CD4-positive, alpha-beta memory T cell (primary cell): ENCODE measurements at regions not wholly inside any gene's neighbourhood (a gene's known extent, or its start where the extent isn't known, plus 50 kb on each side); places are given as distances from the start of the nearest gene placed in this dataset.

Experiments
- CTCF ChIA-PET: fragments of 350-600 bp; sonication (Branson Sonifier 250); formaldehyde crosslinking; loops from one replicate; lab custom pipeline; 2021; ENCODE audit warnings: inconsistent platforms; ENCODE audit not compliant: partially characterized antibody; lab: Charles Lee
- POLR2A ChIA-PET: fragments of 350-600 bp; sonication (Branson Sonifier 250); formaldehyde crosslinking; loops from one replicate; lab custom pipeline; 2021; ENCODE audit not compliant: partially characterized antibody; lab: Charles Lee
- DNase-seq, 5 donors: peaks; one replicate each; pipeline versions ENCODE4 v3.0.0 to v3.0.0-alpha.2; 2020 to 2022; ENCODE audit warnings: mixed read lengths in 1 of 5
- H3K27ac ChIP-seq: one replicate; pipeline ENCODE4 v1.7.0; 2013; ENCODE audit warnings: low read depth, low read length
- H3K27me3 ChIP-seq: 2 replicates; pipeline ENCODE4 v1.7.0; 2013; ENCODE audit warnings: mild to moderate bottlenecking, low read length, moderate library complexity; ENCODE audit not compliant: insufficient read depth
- H3K36me3 ChIP-seq: 2 replicates; pipeline ENCODE4 v1.7.0; 2013; ENCODE audit warnings: mild to moderate bottlenecking, low read length, moderate library complexity; ENCODE audit not compliant: insufficient read depth
- H3K4me1 ChIP-seq: 2 replicates; pipeline ENCODE4 v1.7.0; 2013; ENCODE audit warnings: mild to moderate bottlenecking, low read length, moderate library complexity; ENCODE audit not compliant: insufficient read depth
- H3K4me3 ChIP-seq, 2 donors: one replicate each; pipeline ENCODE4 v1.7.0; 2013; ENCODE audit warnings: low read length in 2 of 2, mild to moderate bottlenecking in 1 of 2
- H3K9me3 ChIP-seq, 2 donors: one replicate each; pipeline ENCODE4 v1.7.0; 2013; ENCODE audit warnings: low read length in 2 of 2, control low read depth in 1 of 2; ENCODE audit not compliant: control insufficient read depth in 1 of 2
- H3K27ac Mint-ChIP-seq, 7 donors: one replicate each; pipeline ENCODE4 v1.8.0; 2020 to 2021; ENCODE audit warnings: mixed read lengths in 7 of 7, mild to moderate bottlenecking in 6 of 7, inconsistent platforms in 3 of 7, moderate library complexity in 3 of 7
- H3K27me3 Mint-ChIP-seq, 2 donors: one replicate each; pipeline ENCODE4 v1.8.0; 2020 to 2021; ENCODE audit warnings: mixed read lengths in 2 of 2
- H3K36me3 Mint-ChIP-seq, 2 donors: one replicate each; pipeline ENCODE4 v1.8.0; 2020 to 2021; ENCODE audit warnings: mixed read lengths in 2 of 2, inconsistent platforms in 1 of 2, mild to moderate bottlenecking in 1 of 2
- H3K4me1 Mint-ChIP-seq, 4 donors: one replicate each; pipeline ENCODE4 v1.8.0; 2020 to 2021; ENCODE audit warnings: mixed read lengths in 4 of 4, mild to moderate bottlenecking in 1 of 4
- H3K4me3 Mint-ChIP-seq, 8 donors: one replicate each; pipeline ENCODE4 v1.8.0; 2020 to 2021; ENCODE audit warnings: mixed read lengths in 8 of 8, mild to moderate bottlenecking in 7 of 8, moderate library complexity in 6 of 8, inconsistent platforms in 3 of 8
- H3K9me3 Mint-ChIP-seq, 8 donors: one replicate each; pipeline ENCODE4 v1.8.0; 2020 to 2021; ENCODE audit warnings: mixed read lengths in 8 of 8, mild to moderate bottlenecking in 5 of 8, inconsistent platforms in 3 of 8, moderate library complexity in 1 of 8
- intact Hi-C: fragments of 100-400 bp; cut with micrococcal nuclease; formaldehyde crosslinking; loops from one replicate; pipeline ENCODE4 v1.15.1; 2023

- H3K9me3 Mint-ChIP-seq, result peaks cover 0 to 3% (median 0%) of the 10 kb centered on the region in 8 donors
- intact Hi-C loops, result no loop called here
- Histone ChIP-seq H3K9me3 (no peaks in the 10 kb centered on the region), H3K27me3 (no peaks in the 10 kb centered on the region), H3K36me3 (no peaks in the 10 kb centered on the region), H3K4me3 (no peak overlapping the region), H3K27ac (no peak overlapping the region), H3K4me1 (no peaks in the 10 kb centered on the region)
- CTCF ChIA-PET, result no interaction called here
- peaks cover 7 to 8% of the 10 kb centered on the region in 2 donors for H3K27me3 Mint-ChIP-seq
- POLR2A ChIA-PET, result no interaction called here
- H3K27ac Mint-ChIP-seq, result no peak overlapping the region
- no peaks in the 10 kb centered on the region for H3K4me1 Mint-ChIP-seq
- DNase-seq, result no peak
- no peak overlapping the region for H3K4me3 Mint-ChIP-seq
- H3K36me3 Mint-ChIP-seq, result no peaks in the 10 kb centered on the region
Measured at GRCh38 chr7:27382307-27382706, 139.7 kb downstream of the EVX1 start.

- intact Hi-C loops, result no loop called here
- no peak overlapping the region for H3K4me3 ChIP-seq
- Mint-ChIP-seq H3K4me1 (no peaks in the 10 kb centered on the region), H3K27me3 (peaks cover 14 to 16% of the 10 kb centered on the region in 2 donors), H3K27ac (no peak overlapping the region), H3K9me3 (peaks cover 0 to 3% (median 0%) of the 10 kb centered on the region in 8 donors), H3K36me3 (no peaks in the 10 kb centered on the region), H3K4me3 (no peak overlapping the region)
- no peaks in the 10 kb centered on the region for H3K36me3 ChIP-seq
- H3K27ac ChIP-seq, result no peak overlapping the region
- no peaks in the 10 kb centered on the region for H3K4me1 ChIP-seq
- no peaks in the 10 kb centered on the region for H3K9me3 ChIP-seq
- POLR2A ChIA-PET, result no interaction called here
- no peaks in the 10 kb centered on the region for H3K27me3 ChIP-seq
- CTCF ChIA-PET, result no interaction called here
- DNase-seq, result no peak
Measured at GRCh38 chr7:27386581-27386980, 144.0 kb downstream of the EVX1 start.

- H3K4me1 ChIP-seq, result no peaks in the 10 kb centered on the region
- Mint-ChIP-seq H3K9me3 (peaks cover 0 to 3% (median 0%) of the 10 kb centered on the region in 8 donors), H3K4me3 (no peak overlapping the region), H3K36me3 (no peaks in the 10 kb centered on the region), H3K4me1 (no peaks in the 10 kb centered on the region), H3K27ac (no peak overlapping the region), H3K27me3 (peaks cover 11 to 16% of the 10 kb centered on the region in 2 donors)
- intact Hi-C loops, result no loop called here
- ChIA-PET CTCF (no interaction called here), POLR2A (no interaction called here)
- no peak overlapping the region for H3K27ac ChIP-seq
- H3K36me3 ChIP-seq, result no peaks in the 10 kb centered on the region
- DNase-seq, result no peak
- H3K27me3 ChIP-seq, result no peaks in the 10 kb centered on the region
- H3K4me3 ChIP-seq, result no peak overlapping the region
- no peaks in the 10 kb centered on the region for H3K9me3 ChIP-seq
Measured at GRCh38 chr7:27387864-27388263, 145.3 kb downstream of the EVX1 start.

- POLR2A ChIA-PET, result no interaction called here
- H3K27ac ChIP-seq, result no peak overlapping the region
- Mint-ChIP-seq H3K4me3 (no peak overlapping the region), H3K27ac (no peak overlapping the region), H3K4me1 (no peaks in the 10 kb centered on the region), H3K27me3 (peaks cover 12 to 16% of the 10 kb centered on the region in 2 donors), H3K36me3 (no peaks in the 10 kb centered on the region), H3K9me3 (peaks cover 0 to 5% (median 0%) of the 10 kb centered on the region in 8 donors)
- no peaks in the 10 kb centered on the region for H3K27me3 ChIP-seq
- CTCF ChIA-PET, result no interaction called here
- no peaks in the 10 kb centered on the region for H3K36me3 ChIP-seq
- intact Hi-C loops, result no loop called here
- no peaks in the 10 kb centered on the region for H3K4me1 ChIP-seq
- DNase-seq, result no peak
- H3K9me3 ChIP-seq, result no peaks in the 10 kb centered on the region
- H3K4me3 ChIP-seq, result no peak overlapping the region
Measured at GRCh38 chr7:27388561-27388960, 146.0 kb downstream of the EVX1 start.

- Histone ChIP-seq H3K4me1 (no peaks in the 10 kb centered on the region), H3K27ac (no peak overlapping the region), H3K9me3 (no peaks in the 10 kb centered on the region), H3K4me3 (no peak overlapping the region), H3K36me3 (no peaks in the 10 kb centered on the region), H3K27me3 (no peaks in the 10 kb centered on the region)
- no peak overlapping the region for H3K4me3 Mint-ChIP-seq
- H3K27ac Mint-ChIP-seq, result no peak overlapping the region
- intact Hi-C loops, result no loop called here
- CTCF ChIA-PET, result no interaction called here
- H3K4me1 Mint-ChIP-seq, result no peaks in the 10 kb centered on the region
- POLR2A ChIA-PET, result no interaction called here
- no peaks in the 10 kb centered on the region for H3K36me3 Mint-ChIP-seq
- H3K9me3 Mint-ChIP-seq, result peaks cover 0 to 5% (median 0%) of the 10 kb centered on the region in 8 donors
- peaks cover 16 to 18% of the 10 kb centered on the region in 2 donors for H3K27me3 Mint-ChIP-seq
- no peak for DNase-seq
Measured at GRCh38 chr7:27389496-27389895, 146.9 kb downstream of the EVX1 start.

GRCh38 chr7:27392477-27392876 is 149.9 kb downstream of the EVX1 start:
- no peaks in the 10 kb centered on the region for H3K27me3 ChIP-seq
- H3K9me3 Mint-ChIP-seq, result peaks cover 0 to 4% (median 1%) of the 10 kb centered on the region in 8 donors
- ChIA-PET CTCF (no interaction called here), POLR2A (no interaction called here)
- intact Hi-C loops, result no loop called here
- no peaks in the 10 kb centered on the region for H3K4me1 Mint-ChIP-seq
- no peaks in the 10 kb centered on the region for H3K36me3 Mint-ChIP-seq
- no peak for DNase-seq
- peaks cover 14 to 19% of the 10 kb centered on the region in 2 donors for H3K27me3 Mint-ChIP-seq
- H3K4me3 Mint-ChIP-seq, result no peak overlapping the region
- no peaks in the 10 kb centered on the region for H3K36me3 ChIP-seq
- no peak overlapping the region for H3K4me3 ChIP-seq
- no peak overlapping the region for H3K27ac Mint-ChIP-seq
- no peaks in the 10 kb centered on the region for H3K4me1 ChIP-seq
- no peak overlapping the region for H3K27ac ChIP-seq
- no peaks in the 10 kb centered on the region for H3K9me3 ChIP-seq

- peaks cover 9 to 17% of the 10 kb centered on the region in 2 donors for H3K27me3 Mint-ChIP-seq
- no peak overlapping the region for H3K4me3 Mint-ChIP-seq
- H3K36me3 Mint-ChIP-seq, result no peaks in the 10 kb centered on the region
- H3K27ac Mint-ChIP-seq, result no peak overlapping the region
- H3K27ac ChIP-seq, result no peak overlapping the region
- no peak overlapping the region for H3K4me3 ChIP-seq
- H3K4me1 Mint-ChIP-seq, result no peaks in the 10 kb centered on the region
- H3K4me1 ChIP-seq, result no peaks in the 10 kb centered on the region
- no peak for DNase-seq
- no peaks in the 10 kb centered on the region for H3K9me3 ChIP-seq
- H3K9me3 Mint-ChIP-seq, result peaks cover 0 to 4% (median 1%) of the 10 kb centered on the region in 8 donors
- ChIA-PET POLR2A (no interaction called here), CTCF (no interaction called here)
- no peaks in the 10 kb centered on the region for H3K27me3 ChIP-seq
- H3K36me3 ChIP-seq, result no peaks in the 10 kb centered on the region
- intact Hi-C loops, result no loop called here
Measured at GRCh38 chr7:27394871-27395270, 152.3 kb downstream of the EVX1 start.

GRCh38 chr7:27395626-27396025 is 153.0 kb downstream of the EVX1 start:
- CTCF ChIA-PET, result no interaction called here
- H3K27ac ChIP-seq, result no peak overlapping the region
- Mint-ChIP-seq H3K27ac (no peak overlapping the region), H3K9me3 (peaks cover 0 to 4% (median 1%) of the 10 kb centered on the region in 8 donors), H3K27me3 (peaks cover 9 to 17% of the 10 kb centered on the region in 2 donors), H3K4me3 (no peak overlapping the region), H3K4me1 (peaks cover 0 to 2% (median 0%) of the 10 kb centered on the region in 4 donors), H3K36me3 (no peaks in the 10 kb centered on the region)
- no peak overlapping the region for H3K4me3 ChIP-seq
- no peak for DNase-seq
- H3K27me3 ChIP-seq, result no peaks in the 10 kb centered on the region
- H3K9me3 ChIP-seq, result no peaks in the 10 kb centered on the region
- H3K36me3 ChIP-seq, result no peaks in the 10 kb centered on the region
- intact Hi-C loops, result no loop called here
- POLR2A ChIA-PET, result no interaction called here
- H3K4me1 ChIP-seq, result no peaks in the 10 kb centered on the region
